Liver (tissue), 8 donors: ENCODE measurements at regions not wholly inside any gene's neighbourhood (a gene's known extent, or its start where the extent isn't known, plus 50 kb on each side); places are given as distances from the start of the nearest gene placed in this dataset.

ENCODE experiments used
- DNase-seq: peaks from one replicate; pipeline ENCODE4 v3.0.0-alpha.2; 2017; ENCODE audit warnings: low spot score
- H3K27ac ChIP-seq, 2 donors: one replicate each; pipeline ENCODE4 v1.7.0; 2013; ENCODE audit warnings: inconsistent platforms in 2 of 2, low read length in 2 of 2, control low read depth in 1 of 2, low read depth in 1 of 2, mild to moderate bottlenecking in 1 of 2
- H3K27me3 ChIP-seq, 4 donors: one replicate each; pipeline versions ENCODE4 v1.6.1 to v1.7.0; 2013; ENCODE audit warnings: low read length in 3 of 4, inconsistent platforms in 1 of 4, mild to moderate bottlenecking in 1 of 4, moderate library complexity in 1 of 4; ENCODE audit not compliant: control insufficient read depth in 4 of 4, insufficient read depth in 4 of 4
- H3K36me3 ChIP-seq, 4 donors: one replicate each; pipeline versions ENCODE4 v1.6.1 to v1.7.0; 2013; ENCODE audit warnings: low read length in 3 of 4, mild to moderate bottlenecking in 3 of 4, low read depth in 1 of 4, moderate library complexity in 1 of 4; ENCODE audit not compliant: control insufficient read depth in 4 of 4, insufficient read depth in 3 of 4
- H3K4me1 ChIP-seq, 4 donors: one replicate each; pipeline versions ENCODE4 v1.6.1 to v1.7.0; 2013; ENCODE audit warnings: low read length in 3 of 4, mild to moderate bottlenecking in 3 of 4, moderate library complexity in 1 of 4; ENCODE audit not compliant: control insufficient read depth in 4 of 4, insufficient read depth in 4 of 4
- H3K4me3 ChIP-seq, 3 donors: one replicate each; pipeline versions ENCODE4 v1.6.1 to v1.7.0; 2013; ENCODE audit warnings: low read length in 3 of 3, control low read depth in 1 of 3, low read depth in 1 of 3, mild to moderate bottlenecking in 1 of 3
- H3K9ac ChIP-seq, 2 donors: one replicate each; pipeline ENCODE4 v1.7.0; 2013; ENCODE audit warnings: low read length in 2 of 2, mild to moderate bottlenecking in 2 of 2, moderate library complexity in 2 of 2, control low read depth in 1 of 2, low read depth in 1 of 2
- H3K9me3 ChIP-seq, 4 donors: one replicate each; pipeline versions ENCODE4 v1.6.1 to v1.7.0; 2013; ENCODE audit warnings: low read length in 3 of 4; ENCODE audit not compliant: control insufficient read depth in 4 of 4
- FOXA2 ChIP-seq: IDR thresholded peaks from 2 replicates; pipeline ENCODE4 v1.6.1; 2016; ENCODE audit warnings: antibody characterized with exemption
- GABPA ChIP-seq, 2 donors: IDR thresholded peaks in 1 of 2; conservative IDR thresholded peaks in 1 of 2; 2 replicates each; pipeline ENCODE4 v1.6.1; 2016; ENCODE audit warnings: antibody characterized with exemption in 2 of 2, mild to moderate bottlenecking in 1 of 2, moderate library complexity in 1 of 2
- HNF4A ChIP-seq, 2 donors: conservative IDR thresholded peaks; 2 replicates each; pipeline ENCODE4 v1.6.1; 2016; ENCODE audit warnings: antibody characterized with exemption in 2 of 2, mild to moderate bottlenecking in 2 of 2
- HNF4G ChIP-seq: IDR thresholded peaks from 2 replicates; pipeline ENCODE4 v1.6.1; 2016; ENCODE audit warnings: antibody characterized with exemption
- JUND ChIP-seq, 2 donors: IDR thresholded peaks; 2 replicates each; pipeline ENCODE4 v1.6.1; 2016; ENCODE audit warnings: antibody characterized with exemption in 2 of 2
- NR2F2 ChIP-seq: IDR thresholded peaks from 2 replicates; pipeline ENCODE4 v1.6.1; 2016; ENCODE audit warnings: antibody characterized with exemption
- RAD21 ChIP-seq, 2 donors: IDR thresholded peaks; 2 replicates each; pipeline ENCODE4 v1.6.1; 2016; ENCODE audit warnings: antibody characterized with exemption in 2 of 2, mild to moderate bottlenecking in 2 of 2
- RXRA ChIP-seq, 2 donors: IDR thresholded peaks; 2 replicates each; pipeline ENCODE4 v1.6.1; 2017 to 2018; ENCODE audit warnings: antibody characterized with exemption in 2 of 2, mild to moderate bottlenecking in 1 of 2
- SP1 ChIP-seq: IDR thresholded peaks from 2 replicates; pipeline ENCODE4 v1.6.1; 2018; ENCODE audit warnings: antibody characterized with exemption, mild to moderate bottlenecking
- TAF1 ChIP-seq: conservative IDR thresholded peaks from 2 replicates; pipeline ENCODE4 v1.6.1; 2016; ENCODE audit warnings: antibody characterized with exemption, mild to moderate bottlenecking
- YY1 ChIP-seq: IDR thresholded peaks from 2 replicates; pipeline ENCODE4 v1.6.1; 2016; ENCODE audit warnings: antibody characterized with exemption, mild to moderate bottlenecking
- WGBS: extraction: QIAGEN DNeasy Blood & Tissue Kit; methylation state at CpG from one replicate; pipeline ENCODE4 v1.1.7; 2013; 5-methylcytosine and 5-hydroxymethylcytosine counted together
- TF ChIP-seq, protein P1 (sequence below): fragments of 150-350 bp; IDR thresholded peaks from 2 replicates; pipeline ENCODE4 v1.5.1; 2017; ENCODE audit warnings: improper control_type of control experiment, low read depth, low read length; ENCODE audit not compliant: missing input control
- TF ChIP-seq, protein P2 (sequence below): IDR thresholded peaks from 2 replicates; pipeline ENCODE4 v1.6.1; 2016; ENCODE audit warnings: antibody characterized with exemption
- TF ChIP-seq, protein P3 (sequence below): IDR thresholded peaks from 2 replicates; pipeline ENCODE4 v1.6.1; 2016; ENCODE audit warnings: antibody characterized with exemption, mild to moderate bottlenecking
- TF ChIP-seq, protein P4 (sequence below): IDR thresholded peaks from 2 replicates; pipeline ENCODE4 v1.6.1; 2016; ENCODE audit warnings: antibody characterized with exemption
- donor health status: healthy.
- donor health status: healthy.
- donor health status: healthy.
- donor health status: healthy.
- donor health status: healthy.

DNA sequence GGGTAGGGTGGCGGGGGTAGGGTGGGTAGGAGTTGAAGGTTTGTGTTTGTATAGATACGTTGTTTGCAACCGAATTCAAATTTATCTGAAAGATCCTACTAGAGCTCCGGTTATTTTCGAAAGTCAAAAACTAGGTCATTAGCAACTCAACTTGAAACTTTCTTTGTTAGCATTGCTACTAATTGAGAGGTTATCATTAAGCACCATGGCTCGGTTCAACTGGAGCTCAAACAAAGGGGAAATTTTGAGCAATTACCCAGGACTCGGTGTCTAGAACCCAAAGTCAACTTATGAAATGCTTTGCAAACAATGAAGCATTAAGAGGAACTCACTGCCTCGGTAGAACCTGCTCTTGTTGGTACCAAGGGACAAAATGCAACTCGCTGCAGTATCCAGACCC is 207.7 kb downstream of the BCAT1 start:
- 88% methylated on average over 9 of the region's 9 CpGs for WGBS
- Histone ChIP-seq H3K36me3 (no peaks in the 10 kb centered on the region), H3K4me3 (no peak overlapping the region), H3K27me3 (no peaks in the 10 kb centered on the region), H3K9me3 (no peaks in the 10 kb centered on the region), H3K27ac (no peak overlapping the region), H3K4me1 (peaks cover 0 to 6% (median 0%) of the 10 kb centered on the region in 4 donors), H3K9ac (no peak overlapping the region)
- TF ChIP-seq RXRA (IDR thresholded peaks at IDR 0.05), result no peak
- no peak for DNase-seq

DNA sequence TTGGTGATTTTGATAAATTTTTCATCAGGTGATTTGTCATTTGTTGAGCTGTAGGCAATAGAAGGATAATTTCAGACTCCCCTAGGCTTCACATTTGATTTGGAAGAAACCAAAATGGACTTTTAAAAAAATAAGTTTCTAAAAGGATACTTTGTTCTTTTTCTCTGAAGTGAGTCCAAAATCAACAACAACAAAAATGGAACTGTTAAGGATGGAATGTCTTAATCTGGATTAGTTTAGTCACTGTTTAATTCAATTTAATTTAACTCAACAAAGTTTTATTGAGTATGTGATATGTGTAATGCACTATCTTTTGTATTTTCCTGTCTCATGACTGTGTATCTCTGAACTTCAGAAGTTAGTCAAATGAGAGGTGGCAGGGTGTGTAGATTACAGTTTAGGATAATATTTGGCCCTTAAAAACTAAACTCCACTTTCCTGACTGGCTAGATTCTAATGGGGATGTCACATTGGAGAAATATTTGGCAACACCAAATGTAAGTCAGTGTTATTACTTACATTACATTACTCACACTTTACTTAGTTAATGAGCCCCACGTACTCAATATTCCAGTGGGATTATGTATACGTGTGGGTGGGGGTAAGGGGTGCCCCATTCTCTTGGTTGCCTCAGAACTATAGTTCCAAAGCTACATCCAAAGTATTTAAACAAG is 209.7 kb downstream of the BCAT1 start:
- no peak overlapping the region for H3K9ac ChIP-seq
- no peaks in the 10 kb centered on the region for H3K9me3 ChIP-seq
- peaks cover 0 to 6% (median 0%) of the 10 kb centered on the region in 4 donors for H3K4me1 ChIP-seq
- H3K4me3 ChIP-seq, result no peak overlapping the region
- no peak for TF ChIP-seq HNF4G
- TF ChIP-seq FOXA2, result no peak
- no peak for TF ChIP-seq SP1
- TF ChIP-seq TAF1, result no peak
- TF ChIP-seq, protein P1, sequence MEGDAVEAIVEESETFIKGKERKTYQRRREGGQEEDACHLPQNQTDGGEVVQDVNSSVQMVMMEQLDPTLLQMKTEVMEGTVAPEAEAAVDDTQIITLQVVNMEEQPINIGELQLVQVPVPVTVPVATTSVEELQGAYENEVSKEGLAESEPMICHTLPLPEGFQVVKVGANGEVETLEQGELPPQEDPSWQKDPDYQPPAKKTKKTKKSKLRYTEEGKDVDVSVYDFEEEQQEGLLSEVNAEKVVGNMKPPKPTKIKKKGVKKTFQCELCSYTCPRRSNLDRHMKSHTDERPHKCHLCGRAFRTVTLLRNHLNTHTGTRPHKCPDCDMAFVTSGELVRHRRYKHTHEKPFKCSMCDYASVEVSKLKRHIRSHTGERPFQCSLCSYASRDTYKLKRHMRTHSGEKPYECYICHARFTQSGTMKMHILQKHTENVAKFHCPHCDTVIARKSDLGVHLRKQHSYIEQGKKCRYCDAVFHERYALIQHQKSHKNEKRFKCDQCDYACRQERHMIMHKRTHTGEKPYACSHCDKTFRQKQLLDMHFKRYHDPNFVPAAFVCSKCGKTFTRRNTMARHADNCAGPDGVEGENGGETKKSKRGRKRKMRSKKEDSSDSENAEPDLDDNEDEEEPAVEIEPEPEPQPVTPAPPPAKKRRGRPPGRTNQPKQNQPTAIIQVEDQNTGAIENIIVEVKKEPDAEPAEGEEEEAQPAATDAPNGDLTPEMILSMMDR, result no peak
- TF ChIP-seq, protein P2, sequence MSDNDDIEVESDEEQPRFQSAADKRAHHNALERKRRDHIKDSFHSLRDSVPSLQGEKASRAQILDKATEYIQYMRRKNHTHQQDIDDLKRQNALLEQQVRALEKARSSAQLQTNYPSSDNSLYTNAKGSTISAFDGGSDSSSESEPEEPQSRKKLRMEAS, result no peak
- no peak overlapping the region for H3K27ac ChIP-seq
- H3K27me3 ChIP-seq, result no peaks in the 10 kb centered on the region
- WGBS, result 96% methylated on average over 2 of the region's 2 CpGs
- no peak for DNase-seq
- H3K36me3 ChIP-seq, result no peaks in the 10 kb centered on the region

DNA sequence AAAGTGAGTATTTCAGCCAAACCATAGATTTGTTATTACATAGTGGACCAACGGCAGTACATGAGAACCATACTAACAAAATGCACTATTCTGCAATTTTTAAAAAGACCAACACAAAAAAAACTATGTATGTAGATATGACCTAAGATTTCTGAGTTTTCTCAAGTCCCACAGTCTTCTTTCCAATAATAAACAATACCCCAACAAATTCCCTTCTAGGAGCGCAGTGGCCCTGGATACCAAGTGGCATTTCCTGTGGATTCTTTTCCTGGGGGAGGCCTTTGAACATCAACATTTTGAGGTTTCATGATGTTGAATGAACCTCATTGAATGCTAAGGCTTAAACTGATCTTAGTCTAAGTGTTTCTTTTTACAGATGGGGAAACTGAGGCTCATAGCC is 210.5 kb downstream of the BCAT1 start:
- H3K9ac ChIP-seq, result no peak overlapping the region
- no peaks in the 10 kb centered on the region for H3K36me3 ChIP-seq
- no peaks in the 10 kb centered on the region for H3K27me3 ChIP-seq
- no peak for DNase-seq
- WGBS, result 60% methylated on average over 2 of the region's 2 CpGs
- H3K27ac ChIP-seq, result no peak overlapping the region
- H3K9me3 ChIP-seq, result no peaks in the 10 kb centered on the region
- peaks cover 0 to 6% (median 0%) of the 10 kb centered on the region in 4 donors for H3K4me1 ChIP-seq
- H3K4me3 ChIP-seq, result no peak overlapping the region
- TF ChIP-seq RXRA (IDR thresholded peaks at IDR 0.05) (no peak), TAF1 (no peak), GABPA (IDR thresholded peaks at IDR 0.05 in 1 of 2, conservative IDR thresholded peaks at IDR 0.05 in 1 of 2) (no peak), SP1 (no peak), JUND (IDR thresholded peaks at IDR 0.05) (no peak), YY1 (no peak), HNF4G (no peak), NR2F2 (no peak), HNF4A (conservative IDR thresholded peaks at IDR 0.05) (no peak), FOXA2 (no peak), RAD21 (IDR thresholded peaks at IDR 0.05) (no peak)
- TF ChIP-seq, protein P2, result no peak
- TF ChIP-seq, protein P3, sequence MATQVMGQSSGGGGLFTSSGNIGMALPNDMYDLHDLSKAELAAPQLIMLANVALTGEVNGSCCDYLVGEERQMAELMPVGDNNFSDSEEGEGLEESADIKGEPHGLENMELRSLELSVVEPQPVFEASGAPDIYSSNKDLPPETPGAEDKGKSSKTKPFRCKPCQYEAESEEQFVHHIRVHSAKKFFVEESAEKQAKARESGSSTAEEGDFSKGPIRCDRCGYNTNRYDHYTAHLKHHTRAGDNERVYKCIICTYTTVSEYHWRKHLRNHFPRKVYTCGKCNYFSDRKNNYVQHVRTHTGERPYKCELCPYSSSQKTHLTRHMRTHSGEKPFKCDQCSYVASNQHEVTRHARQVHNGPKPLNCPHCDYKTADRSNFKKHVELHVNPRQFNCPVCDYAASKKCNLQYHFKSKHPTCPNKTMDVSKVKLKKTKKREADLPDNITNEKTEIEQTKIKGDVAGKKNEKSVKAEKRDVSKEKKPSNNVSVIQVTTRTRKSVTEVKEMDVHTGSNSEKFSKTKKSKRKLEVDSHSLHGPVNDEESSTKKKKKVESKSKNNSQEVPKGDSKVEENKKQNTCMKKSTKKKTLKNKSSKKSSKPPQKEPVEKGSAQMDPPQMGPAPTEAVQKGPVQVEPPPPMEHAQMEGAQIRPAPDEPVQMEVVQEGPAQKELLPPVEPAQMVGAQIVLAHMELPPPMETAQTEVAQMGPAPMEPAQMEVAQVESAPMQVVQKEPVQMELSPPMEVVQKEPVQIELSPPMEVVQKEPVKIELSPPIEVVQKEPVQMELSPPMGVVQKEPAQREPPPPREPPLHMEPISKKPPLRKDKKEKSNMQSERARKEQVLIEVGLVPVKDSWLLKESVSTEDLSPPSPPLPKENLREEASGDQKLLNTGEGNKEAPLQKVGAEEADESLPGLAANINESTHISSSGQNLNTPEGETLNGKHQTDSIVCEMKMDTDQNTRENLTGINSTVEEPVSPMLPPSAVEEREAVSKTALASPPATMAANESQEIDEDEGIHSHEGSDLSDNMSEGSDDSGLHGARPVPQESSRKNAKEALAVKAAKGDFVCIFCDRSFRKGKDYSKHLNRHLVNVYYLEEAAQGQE, result no peak
- TF ChIP-seq, protein P1, result no peak
- TF ChIP-seq, protein P4, sequence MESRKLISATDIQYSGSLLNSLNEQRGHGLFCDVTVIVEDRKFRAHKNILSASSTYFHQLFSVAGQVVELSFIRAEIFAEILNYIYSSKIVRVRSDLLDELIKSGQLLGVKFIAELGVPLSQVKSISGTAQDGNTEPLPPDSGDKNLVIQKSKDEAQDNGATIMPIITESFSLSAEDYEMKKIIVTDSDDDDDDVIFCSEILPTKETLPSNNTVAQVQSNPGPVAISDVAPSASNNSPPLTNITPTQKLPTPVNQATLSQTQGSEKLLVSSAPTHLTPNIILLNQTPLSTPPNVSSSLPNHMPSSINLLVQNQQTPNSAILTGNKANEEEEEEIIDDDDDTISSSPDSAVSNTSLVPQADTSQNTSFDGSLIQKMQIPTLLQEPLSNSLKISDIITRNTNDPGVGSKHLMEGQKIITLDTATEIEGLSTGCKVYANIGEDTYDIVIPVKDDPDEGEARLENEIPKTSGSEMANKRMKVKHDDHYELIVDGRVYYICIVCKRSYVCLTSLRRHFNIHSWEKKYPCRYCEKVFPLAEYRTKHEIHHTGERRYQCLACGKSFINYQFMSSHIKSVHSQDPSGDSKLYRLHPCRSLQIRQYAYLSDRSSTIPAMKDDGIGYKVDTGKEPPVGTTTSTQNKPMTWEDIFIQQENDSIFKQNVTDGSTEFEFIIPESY, result no peak
